Gastrocnemius medialis (tissue), 4 donors: ENCODE measurements at regions not wholly inside any gene's neighbourhood (a gene's known extent, or its start where the extent isn't known, plus 50 kb on each side); places are given as distances from the start of the nearest gene placed in this dataset.

Experiments used
- ATAC-seq, 2 donors: fragments of 150-250 bp; one replicate each; pipeline ENCODE4 v1.9.1; 2016
- DNase-seq, 2 donors: peaks; one replicate each; pipeline ENCODE4 v3.0.0-alpha.2; 2019
- H3K27ac ChIP-seq, 4 donors: fragments of 200-600 bp; sonication (generic); 1 replicate in 1 of 4; 2 replicates in 3 of 4; pipeline ENCODE4 v1.5.1; 2016 to 2018; ENCODE audit warnings: mild to moderate bottlenecking in 2 of 4, moderate library complexity in 1 of 4
- H3K27me3 ChIP-seq, 3 donors: fragments of 200-600 bp; sonication (generic) in 2 of 3; 1 replicate in 1 of 3; 2 replicates in 2 of 3; pipeline versions ENCODE4 v1.5.1 to v1.6.0; 2016 to 2019; ENCODE audit warnings: mild to moderate bottlenecking in 1 of 3, moderate library complexity in 1 of 3
- H3K36me3 ChIP-seq, 2 donors: fragments of 200-600 bp; sonication (generic) in 1 of 2; one replicate each; pipeline ENCODE4 v1.5.1; 2017 to 2018
- H3K4me1 ChIP-seq, 2 donors: fragments of 200-600 bp; sonication (generic) in 1 of 2; one replicate each; pipeline ENCODE4 v1.5.1; 2016 to 2017; ENCODE audit warnings: mild to moderate bottlenecking in 2 of 2
- H3K4me3 ChIP-seq, 4 donors: fragments of 200-600 bp; sonication (generic) in 3 of 4; 1 replicate in 1 of 4; 2 replicates in 3 of 4; pipeline ENCODE4 v1.5.1; 2016 to 2019; ENCODE audit warnings: mild to moderate bottlenecking in 2 of 4
- H3K9me3 ChIP-seq, 3 donors: fragments of 200-600 bp; sonication (generic) in 2 of 3; 1 replicate in 1 of 3; 2 replicates in 2 of 3; pipeline ENCODE4 v1.5.1; 2016 to 2019
- POLR2A ChIP-seq, 2 donors: fragments of 450-650 bp; IDR thresholded peaks; one replicate each; pipeline ENCODE4 v1.6.1; 2017; ENCODE audit warnings: antibody characterized with exemption in 2 of 2, mild to moderate bottlenecking in 2 of 2, moderate library complexity in 2 of 2
- in situ Hi-C, 4 donors: fragments of 200-750 bp; cut with MboI; loops; one replicate each; pipeline versions ENCODE4 v1.15.0 to v1.8.0; 2017; ENCODE audit warnings: low sequenced_read_pairs in 4 of 4
- intact Hi-C: fragments of 100-400 bp; cut with DNase I; formaldehyde crosslinking; loops from one replicate; pipeline ENCODE4 v1.15.1; 2023; ENCODE audit warnings: low total_unique reads
- TF ChIP-seq, protein P1 (sequence below), 5 experiments: fragments of 450-650 bp in 3 of 5; fragments of 200-600 bp in 2 of 5; sonication (generic) in 2 of 5; IDR thresholded peaks in 4 of 5; conservative IDR thresholded peaks in 1 of 5; 1 replicate in 4 of 5; 2 replicates in 1 of 5; pipeline ENCODE4 v1.5.1; 2016 to 2019; ENCODE audit warnings: antibody characterized with exemption in 5 of 5, mild to moderate bottlenecking in 3 of 5, moderate library complexity in 3 of 5

DNA sequence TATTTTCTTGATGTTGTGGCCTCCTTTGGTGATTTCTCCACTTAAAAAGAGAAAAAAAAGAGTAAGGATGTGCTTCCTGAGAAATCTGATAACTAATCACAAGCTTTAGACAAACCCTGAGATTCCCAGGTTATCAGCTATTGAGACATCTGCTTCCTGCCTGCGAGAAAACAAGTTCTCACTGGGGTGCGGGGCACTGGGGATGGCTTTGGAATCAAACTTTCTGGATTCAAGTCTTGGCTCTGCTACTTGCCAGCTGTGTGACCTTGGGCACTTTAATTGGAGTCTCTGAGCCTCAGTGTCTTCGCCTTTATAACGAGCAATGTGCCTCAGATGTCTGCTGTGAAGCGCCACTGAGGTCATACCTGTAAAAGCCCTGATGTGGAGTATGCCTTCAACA, 152.5 kb upstream of the NAV2 start:
- no peak overlapping the region for H3K27ac ChIP-seq
- no peak for TF ChIP-seq POLR2A (IDR thresholded peaks at IDR 0.05)
- TF ChIP-seq, protein P1, sequence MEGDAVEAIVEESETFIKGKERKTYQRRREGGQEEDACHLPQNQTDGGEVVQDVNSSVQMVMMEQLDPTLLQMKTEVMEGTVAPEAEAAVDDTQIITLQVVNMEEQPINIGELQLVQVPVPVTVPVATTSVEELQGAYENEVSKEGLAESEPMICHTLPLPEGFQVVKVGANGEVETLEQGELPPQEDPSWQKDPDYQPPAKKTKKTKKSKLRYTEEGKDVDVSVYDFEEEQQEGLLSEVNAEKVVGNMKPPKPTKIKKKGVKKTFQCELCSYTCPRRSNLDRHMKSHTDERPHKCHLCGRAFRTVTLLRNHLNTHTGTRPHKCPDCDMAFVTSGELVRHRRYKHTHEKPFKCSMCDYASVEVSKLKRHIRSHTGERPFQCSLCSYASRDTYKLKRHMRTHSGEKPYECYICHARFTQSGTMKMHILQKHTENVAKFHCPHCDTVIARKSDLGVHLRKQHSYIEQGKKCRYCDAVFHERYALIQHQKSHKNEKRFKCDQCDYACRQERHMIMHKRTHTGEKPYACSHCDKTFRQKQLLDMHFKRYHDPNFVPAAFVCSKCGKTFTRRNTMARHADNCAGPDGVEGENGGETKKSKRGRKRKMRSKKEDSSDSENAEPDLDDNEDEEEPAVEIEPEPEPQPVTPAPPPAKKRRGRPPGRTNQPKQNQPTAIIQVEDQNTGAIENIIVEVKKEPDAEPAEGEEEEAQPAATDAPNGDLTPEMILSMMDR (IDR thresholded peaks at IDR 0.05 in 4 of 5, conservative IDR thresholded peaks at IDR 0.05 in 1 of 5) = no peak
- intact Hi-C loops = loop anchor here (10.0 kb wide), 1 partner anchor 795 kb away; no protein-coding TSS in a partner anchor
- H3K36me3 ChIP-seq = no peaks in the 10 kb centered on the region
- DNase-seq (no peak), ATAC-seq (no peak)
- in situ Hi-C loops = loop anchor here (5.0 kb wide), 2 partner anchors 177 to 342 kb away; no protein-coding TSS in a partner anchor
- no peaks in the 10 kb centered on the region for H3K27me3 ChIP-seq
- no peak overlapping the region for H3K4me3 ChIP-seq
- no peaks in the 10 kb centered on the region for H3K9me3 ChIP-seq
- H3K4me1 ChIP-seq = peaks cover 0 to 9% of the 10 kb centered on the region in 2 donors

DNA sequence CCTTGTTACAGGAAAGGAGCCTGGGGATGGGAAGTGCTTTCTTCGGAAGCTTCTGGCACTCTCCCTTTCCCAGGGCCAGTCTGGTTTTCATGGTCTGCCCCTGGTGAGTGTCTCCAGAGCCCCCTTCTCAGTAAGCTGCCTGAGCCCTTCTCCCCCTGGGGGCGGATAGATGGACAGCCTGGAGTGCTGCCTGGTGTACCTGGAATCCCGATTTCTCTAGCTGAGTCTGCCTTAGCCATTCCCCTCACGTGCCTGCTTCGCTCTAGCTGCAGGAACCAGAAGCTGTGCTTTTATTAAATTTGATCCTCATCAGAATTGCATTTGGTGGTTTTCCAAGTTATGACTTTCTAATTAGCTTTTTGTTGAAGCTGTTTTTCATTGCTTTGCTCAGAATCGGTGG, 152.9 kb upstream of the NAV2 start:
- ATAC-seq (no peak), DNase-seq (no peak)
- Histone ChIP-seq H3K27me3 (no peaks in the 10 kb centered on the region), H3K4me3 (no peak overlapping the region), H3K9me3 (no peaks in the 10 kb centered on the region), H3K4me1 (peaks cover 0 to 9% of the 10 kb centered on the region in 2 donors), H3K36me3 (no peaks in the 10 kb centered on the region), H3K27ac (no peak overlapping the region)
- intact Hi-C loops = loop anchor here (5.0 to 10.0 kb wide), 2 partner anchors 248 to 795 kb away; no protein-coding TSS in a partner anchor
- in situ Hi-C loops = loop anchor here (5.0 to 10.0 kb wide), 6 partner anchors 178 to 492 kb away; no protein-coding TSS in a partner anchor
- TF ChIP-seq, protein P1 (IDR thresholded peaks at IDR 0.05 in 4 of 5, conservative IDR thresholded peaks at IDR 0.05 in 1 of 5) = no peak
- TF ChIP-seq POLR2A (IDR thresholded peaks at IDR 0.05) = no peak

GRCh38 chr11:19558189-19558986, 154.2 kb upstream of the NAV2 start:
- TF ChIP-seq, protein P1 (IDR thresholded peaks at IDR 0.05 in 4 of 5, conservative IDR thresholded peaks at IDR 0.05 in 1 of 5) = no peak
- no peak for TF ChIP-seq POLR2A (IDR thresholded peaks at IDR 0.05)
- H3K9me3 ChIP-seq = no peaks in the 10 kb centered on the region

GRCh38 chr11:19557720-19558140, 154.9 kb upstream of the NAV2 start:
- H3K36me3 ChIP-seq = no peaks in the 10 kb centered on the region
- peak; percentile 37 to 65 for DNase-seq
- H3K27me3 ChIP-seq = no peaks in the 10 kb centered on the region
- in situ Hi-C loops = loop anchor here (5.0 to 10.0 kb wide), 4 partner anchors 243 to 490 kb away; no protein-coding TSS in a partner anchor
- no peaks in the 10 kb centered on the region for H3K9me3 ChIP-seq
- TF ChIP-seq POLR2A (IDR thresholded peaks at IDR 0.05) = no peak
- TF ChIP-seq, protein P1 (IDR thresholded peaks at IDR 0.05 in 4 of 5, conservative IDR thresholded peaks at IDR 0.05 in 1 of 5) = peak; percentile 53 to 89 (median 79)
- ATAC-seq = peak; percentile 37 to 79
- H3K27ac ChIP-seq = no peak overlapping the region
- no peaks in the 10 kb centered on the region for H3K4me1 ChIP-seq
- intact Hi-C loops = loop anchor here (5.0 kb wide), 1 partner anchor 250 kb away; no protein-coding TSS in a partner anchor
- H3K4me3 ChIP-seq = no peak overlapping the region

More at GRCh38 chr11:19558189-19558986, 154.2 kb upstream of the NAV2 start:
- Histone ChIP-seq H3K27ac (no peak overlapping the region), H3K4me3 (no peak overlapping the region), H3K36me3 (no peaks in the 10 kb centered on the region), H3K4me1 (no peaks in the 10 kb centered on the region), H3K27me3 (no peaks in the 10 kb centered on the region)
- no peak for ATAC-seq
- in situ Hi-C loops = loop anchor here (5.0 to 10.0 kb wide), 4 partner anchors 244 to 491 kb away; no protein-coding TSS in a partner anchor
- no peak for DNase-seq
- intact Hi-C loops = loop anchor here (5.0 kb wide), 1 partner anchor 249 kb away; no protein-coding TSS in a partner anchor
